C4-2B (cell line): ENCODE measurements at regions not wholly inside any gene's neighbourhood (a gene's known extent, or its start where the extent isn't known, plus 50 kb on each side); places are given as distances from the start of the nearest gene placed in this dataset.

ENCODE experiments used
- H3K27ac ChIP-seq: fragments of 450-650 bp; 2 replicates; pipeline ENCODE4 v1.5.1; 2017
- ZFX ChIP-seq: fragments of 450-650 bp; IDR thresholded peaks from 2 replicates; pipeline ENCODE4 v1.6.1; 2017
- TF ChIP-seq, protein P1 (sequence below): fragments of 450-650 bp; conservative IDR thresholded peaks from 2 replicates; pipeline ENCODE4 v1.5.1; 2017; ENCODE audit warnings: mild to moderate bottlenecking

DNA sequence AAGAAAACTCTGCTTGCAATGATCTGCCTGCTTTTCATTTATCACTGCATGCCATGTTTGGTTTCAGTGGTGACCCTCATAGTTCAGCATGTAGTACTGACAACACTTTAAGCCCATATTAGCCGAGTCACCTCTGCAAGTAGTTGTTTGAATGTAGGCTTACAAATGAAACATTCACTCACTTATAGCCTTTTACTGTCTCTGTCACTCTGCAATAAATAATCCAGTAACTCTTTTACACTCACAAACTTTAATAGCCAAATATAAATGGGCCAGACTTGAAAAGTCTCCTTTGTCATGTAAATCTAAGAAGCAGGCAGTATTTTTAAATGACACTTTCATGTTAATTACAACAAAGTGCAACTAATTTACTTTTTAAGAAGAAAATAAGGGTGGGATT is 1460.0 kb upstream of the ADGRB3 start:
- TF ChIP-seq ZFX: no peak

DNA sequence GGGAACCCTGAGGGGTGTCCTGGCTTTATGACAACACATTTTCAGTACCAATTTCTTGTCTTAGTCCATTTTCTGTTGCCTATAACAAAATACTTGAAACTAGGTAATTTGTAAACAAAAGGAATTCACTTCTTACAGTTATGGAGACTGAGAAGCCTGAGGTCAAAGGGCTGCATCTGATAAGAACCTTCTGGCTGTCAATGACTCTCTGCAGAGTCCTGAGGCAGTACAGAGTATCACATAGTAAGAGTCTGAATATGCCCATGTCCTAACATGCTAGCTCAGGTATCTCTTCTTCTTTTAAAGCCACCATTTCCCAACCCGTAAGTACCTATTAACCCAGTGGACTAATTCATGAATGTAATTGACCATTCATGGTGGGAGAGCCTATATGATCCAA is 1458.6 kb upstream of the EYS start:
- TF ChIP-seq, protein P1, sequence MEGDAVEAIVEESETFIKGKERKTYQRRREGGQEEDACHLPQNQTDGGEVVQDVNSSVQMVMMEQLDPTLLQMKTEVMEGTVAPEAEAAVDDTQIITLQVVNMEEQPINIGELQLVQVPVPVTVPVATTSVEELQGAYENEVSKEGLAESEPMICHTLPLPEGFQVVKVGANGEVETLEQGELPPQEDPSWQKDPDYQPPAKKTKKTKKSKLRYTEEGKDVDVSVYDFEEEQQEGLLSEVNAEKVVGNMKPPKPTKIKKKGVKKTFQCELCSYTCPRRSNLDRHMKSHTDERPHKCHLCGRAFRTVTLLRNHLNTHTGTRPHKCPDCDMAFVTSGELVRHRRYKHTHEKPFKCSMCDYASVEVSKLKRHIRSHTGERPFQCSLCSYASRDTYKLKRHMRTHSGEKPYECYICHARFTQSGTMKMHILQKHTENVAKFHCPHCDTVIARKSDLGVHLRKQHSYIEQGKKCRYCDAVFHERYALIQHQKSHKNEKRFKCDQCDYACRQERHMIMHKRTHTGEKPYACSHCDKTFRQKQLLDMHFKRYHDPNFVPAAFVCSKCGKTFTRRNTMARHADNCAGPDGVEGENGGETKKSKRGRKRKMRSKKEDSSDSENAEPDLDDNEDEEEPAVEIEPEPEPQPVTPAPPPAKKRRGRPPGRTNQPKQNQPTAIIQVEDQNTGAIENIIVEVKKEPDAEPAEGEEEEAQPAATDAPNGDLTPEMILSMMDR: no peak
- TF ChIP-seq ZFX: no peak
- H3K27ac ChIP-seq: no peak overlapping the region

More for the DNA sequence above, 1460.0 kb upstream of the ADGRB3 start:
- H3K27ac ChIP-seq: no peak overlapping the region

DNA sequence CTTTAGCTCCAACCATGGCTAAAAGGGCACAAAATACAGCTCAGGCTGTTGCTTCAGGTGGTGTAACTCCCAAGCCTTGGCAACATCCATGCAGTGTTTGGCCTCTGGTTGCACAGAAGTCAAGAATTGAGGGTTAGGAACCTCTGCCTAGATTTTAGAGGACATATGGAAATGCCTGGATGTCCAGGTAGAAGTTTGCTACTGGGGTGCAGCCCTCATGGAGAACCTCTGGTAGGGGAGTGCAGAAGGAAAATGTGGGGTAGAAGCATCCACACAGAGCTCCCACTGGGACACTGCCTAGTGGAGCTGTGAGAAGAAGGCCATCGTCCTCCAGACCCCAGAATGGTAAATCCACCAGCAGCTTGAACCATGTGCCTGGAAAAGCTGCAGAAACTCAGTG is 1453.8 kb upstream of the EYS start:
- TF ChIP-seq ZFX: no peak
- TF ChIP-seq, protein P1: no peak
- H3K27ac ChIP-seq: no peak overlapping the region

DNA sequence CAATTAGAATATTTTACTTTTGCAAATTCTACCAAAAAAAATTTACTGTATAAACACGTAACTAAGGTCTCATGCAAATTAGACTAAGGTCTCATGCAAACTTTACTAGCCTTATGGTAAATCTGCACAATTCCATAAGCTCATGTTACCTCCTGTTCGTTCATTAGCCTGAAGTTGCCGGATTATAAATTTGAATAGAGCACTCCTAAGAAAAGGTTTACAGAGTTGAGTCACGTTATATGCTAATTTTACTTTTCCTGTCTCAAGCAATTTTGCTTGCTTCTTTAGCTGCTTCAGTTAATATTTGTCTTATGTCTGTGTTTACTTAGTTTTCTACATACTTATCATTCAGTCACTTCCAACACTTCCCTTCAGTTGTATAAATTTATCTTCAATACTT is 1434.0 kb upstream of the EYS start:
- no peak overlapping the region for H3K27ac ChIP-seq
- no peak for TF ChIP-seq ZFX
- TF ChIP-seq, protein P1: no peak

DNA sequence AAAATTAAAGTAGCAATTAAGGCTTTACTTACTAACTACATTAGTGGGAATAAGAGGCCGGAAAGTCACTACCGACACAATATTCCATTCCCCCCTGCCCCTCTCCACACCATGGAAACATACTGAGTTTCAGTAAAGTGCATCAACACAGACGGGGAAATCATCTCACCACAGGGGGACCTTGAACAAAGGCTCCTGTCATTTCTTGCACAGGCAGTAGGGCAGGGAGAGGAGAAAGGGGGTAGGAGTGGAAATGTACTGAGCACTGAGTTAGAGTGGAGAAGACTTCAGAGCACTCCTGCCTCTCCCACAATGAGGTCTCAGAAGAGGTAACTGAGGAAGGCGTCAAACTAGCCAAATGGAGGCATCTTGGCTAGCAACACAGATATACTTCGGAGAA is 1426.9 kb upstream of the EYS start:
- H3K27ac ChIP-seq: no peak overlapping the region
- TF ChIP-seq, protein P1: no peak
- no peak for TF ChIP-seq ZFX

DNA sequence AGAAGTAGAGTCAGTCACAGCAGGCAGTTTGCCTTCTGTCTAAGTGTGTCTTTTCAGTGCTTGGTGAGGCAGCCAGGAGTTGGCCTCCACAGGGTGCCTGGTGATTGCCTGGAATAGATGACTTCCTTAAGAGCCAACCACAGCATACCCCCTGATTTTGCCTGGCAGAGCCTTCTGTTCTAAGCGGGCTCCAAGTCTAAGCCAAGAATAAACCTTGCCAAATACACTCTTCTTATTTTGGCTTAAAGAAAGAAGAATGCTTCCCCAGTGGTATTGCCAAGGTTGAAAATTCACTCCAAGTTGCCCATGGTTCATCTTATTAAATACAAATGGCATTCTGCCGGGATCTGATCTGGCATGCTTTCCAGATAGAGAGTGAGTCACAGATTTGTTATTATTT is 1424.8 kb upstream of the EYS start:
- TF ChIP-seq, protein P1: no peak
- no peak for TF ChIP-seq ZFX
- no peak overlapping the region for H3K27ac ChIP-seq

DNA sequence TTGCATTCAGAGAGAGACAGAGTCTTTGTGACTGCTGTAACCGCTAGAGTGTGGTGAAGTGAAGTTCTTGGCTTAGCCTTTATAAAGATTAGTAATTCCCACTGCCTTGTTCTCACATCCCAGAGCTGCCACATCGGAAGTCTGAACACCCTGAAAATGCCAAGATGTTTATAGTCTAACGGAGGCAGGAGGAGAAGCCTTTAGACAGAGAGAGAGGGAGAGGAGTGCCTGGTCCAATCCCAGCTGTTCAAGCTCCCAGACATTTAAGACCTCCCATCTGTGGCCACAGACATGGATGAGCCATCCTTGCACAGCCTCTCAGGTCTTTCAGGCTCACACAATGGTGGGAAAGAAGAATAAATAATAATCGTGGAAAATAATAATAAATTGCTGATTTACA is 1422.8 kb upstream of the EYS start:
- TF ChIP-seq, protein P1: no peak
- no peak for TF ChIP-seq ZFX
- no peak overlapping the region for H3K27ac ChIP-seq

DNA sequence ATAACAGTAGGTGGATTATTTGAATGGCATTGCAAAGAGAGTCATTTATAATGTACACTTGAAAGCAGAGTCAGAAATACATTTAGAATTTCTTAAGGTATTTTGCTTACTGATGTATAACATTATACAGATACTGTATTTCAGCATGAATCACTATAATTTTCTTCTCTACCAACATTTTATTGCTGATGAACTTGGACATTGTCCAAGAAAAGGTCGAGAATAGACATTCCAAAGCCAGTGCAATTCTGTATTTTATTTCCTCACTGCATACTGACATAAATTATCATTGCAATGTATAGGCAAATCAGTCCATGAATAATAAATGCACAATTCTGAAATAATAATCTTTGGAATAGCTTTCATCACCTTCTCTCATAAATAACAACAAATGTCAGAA is 1420.0 kb upstream of the EYS start:
- no peak overlapping the region for H3K27ac ChIP-seq
- no peak for TF ChIP-seq ZFX
- TF ChIP-seq, protein P1: no peak
